ENCODE measurements at regions not wholly inside any gene's neighbourhood (a gene's known extent, or its start where the extent isn't known, plus 50 kb on each side); places are given as distances from the start of the nearest gene placed in this dataset.

DNA sequence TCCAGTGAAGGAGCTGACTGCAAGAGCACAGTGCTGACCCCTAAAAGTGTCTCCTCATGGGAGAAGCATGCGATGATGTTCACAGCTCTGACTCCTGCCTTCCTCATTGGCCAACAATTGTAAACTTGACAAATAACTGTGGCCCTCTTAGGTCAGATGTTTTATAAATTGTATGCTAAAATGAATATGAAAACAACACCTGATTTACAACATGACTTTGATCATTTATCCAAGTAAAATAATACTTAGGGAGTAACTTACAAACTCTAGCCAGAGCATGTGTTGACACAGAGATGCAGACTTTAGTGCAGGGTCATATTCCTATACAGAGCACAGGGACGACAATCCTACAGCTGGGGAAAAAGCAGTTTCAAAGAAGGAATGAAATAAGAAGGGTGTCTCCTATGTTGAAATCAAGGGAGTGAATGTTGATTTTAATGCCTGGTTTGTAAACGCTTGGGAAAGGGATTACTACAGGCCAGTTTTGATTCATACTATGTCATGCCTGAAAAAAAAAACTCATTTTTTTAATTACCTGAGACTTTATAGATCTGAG is 391.4 kb upstream of the AKR1E2 start:
- Mint-ChIP-seq H3K27me3 (ENCODE audit: insufficient read depth) (no peaks in the 10 kb centered on the region), H3K4me1 (ENCODE audit: low read depth) (peaks cover 19% of the 10 kb centered on the region), H3K27ac (no peak overlapping the region), H3K9me3 (no peaks in the 10 kb centered on the region), H3K36me3 (ENCODE audit: low read depth) (no peaks in the 10 kb centered on the region), H3K4me3 (no peak overlapping the region)
- DNase-seq: no peak
- TF ChIP-seq, protein P1, sequence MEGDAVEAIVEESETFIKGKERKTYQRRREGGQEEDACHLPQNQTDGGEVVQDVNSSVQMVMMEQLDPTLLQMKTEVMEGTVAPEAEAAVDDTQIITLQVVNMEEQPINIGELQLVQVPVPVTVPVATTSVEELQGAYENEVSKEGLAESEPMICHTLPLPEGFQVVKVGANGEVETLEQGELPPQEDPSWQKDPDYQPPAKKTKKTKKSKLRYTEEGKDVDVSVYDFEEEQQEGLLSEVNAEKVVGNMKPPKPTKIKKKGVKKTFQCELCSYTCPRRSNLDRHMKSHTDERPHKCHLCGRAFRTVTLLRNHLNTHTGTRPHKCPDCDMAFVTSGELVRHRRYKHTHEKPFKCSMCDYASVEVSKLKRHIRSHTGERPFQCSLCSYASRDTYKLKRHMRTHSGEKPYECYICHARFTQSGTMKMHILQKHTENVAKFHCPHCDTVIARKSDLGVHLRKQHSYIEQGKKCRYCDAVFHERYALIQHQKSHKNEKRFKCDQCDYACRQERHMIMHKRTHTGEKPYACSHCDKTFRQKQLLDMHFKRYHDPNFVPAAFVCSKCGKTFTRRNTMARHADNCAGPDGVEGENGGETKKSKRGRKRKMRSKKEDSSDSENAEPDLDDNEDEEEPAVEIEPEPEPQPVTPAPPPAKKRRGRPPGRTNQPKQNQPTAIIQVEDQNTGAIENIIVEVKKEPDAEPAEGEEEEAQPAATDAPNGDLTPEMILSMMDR (IDR thresholded peaks at IDR 0.05): no peak

GRCh38 chr10:4434105-4434504 is 391.9 kb upstream of the AKR1E2 start:
- no peak overlapping the region for H3K4me3 Mint-ChIP-seq
- no peaks in the 10 kb centered on the region for H3K36me3 Mint-ChIP-seq (ENCODE audit: low read depth)
- no peak overlapping the region for H3K27ac Mint-ChIP-seq
- DNase-seq: no peak
- peaks cover 16% of the 10 kb centered on the region for H3K4me1 Mint-ChIP-seq (ENCODE audit: low read depth)
- no peaks in the 10 kb centered on the region for H3K9me3 Mint-ChIP-seq
- TF ChIP-seq, protein P1 (IDR thresholded peaks at IDR 0.05): no peak
- no peaks in the 10 kb centered on the region for H3K27me3 Mint-ChIP-seq (ENCODE audit: insufficient read depth)

DNA sequence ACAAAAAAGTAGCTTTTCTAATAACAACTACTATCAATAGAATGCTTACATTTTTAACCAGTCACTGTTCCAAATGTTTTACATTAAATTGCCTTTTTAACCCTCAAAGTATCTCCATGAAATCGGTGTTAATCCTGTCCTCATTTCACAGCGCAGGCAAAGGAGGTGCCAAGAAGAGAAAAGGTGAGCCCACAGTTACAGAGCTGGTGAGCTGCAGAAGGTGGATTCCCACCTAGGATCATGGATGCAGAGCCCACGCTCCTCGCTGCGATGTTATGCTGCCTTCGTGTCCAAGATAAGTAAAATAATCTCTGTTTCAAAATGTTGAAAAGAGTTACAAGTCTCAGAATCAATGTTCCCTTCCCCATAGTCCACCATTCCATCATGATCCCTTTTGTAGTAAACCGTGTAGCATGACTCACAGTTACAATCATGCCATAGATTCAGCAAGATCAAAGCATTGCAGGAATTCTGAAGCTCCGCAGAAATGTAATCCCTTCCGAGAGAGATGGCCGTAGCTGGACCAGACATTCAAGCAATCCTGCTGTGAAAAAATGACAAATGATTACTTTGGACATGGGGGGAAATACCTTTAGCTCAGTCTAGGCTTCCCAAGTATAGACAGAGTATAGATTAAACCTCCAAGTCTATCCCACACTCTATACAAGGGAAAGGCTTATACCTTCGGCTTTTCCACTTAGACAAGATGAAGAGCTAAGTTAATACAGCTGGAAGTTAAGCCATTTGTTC is 394.7 kb upstream of the AKR1E2 start:
- TF ChIP-seq, protein P1 (IDR thresholded peaks at IDR 0.05): no peak
- Mint-ChIP-seq H3K4me1 (ENCODE audit: low read depth) (peaks cover 9% of the 10 kb centered on the region; the same call in 1 of the 2 replicates), H3K36me3 (ENCODE audit: low read depth) (peaks cover 8% of the 10 kb centered on the region), H3K27me3 (ENCODE audit: insufficient read depth) (no peaks in the 10 kb centered on the region), H3K27ac (peak overlapping the region; percentile 15; the same call in 1 of the 2 replicates), H3K4me3 (no peak overlapping the region), H3K9me3 (no peaks in the 10 kb centered on the region)
- peak; percentile 66 for DNase-seq

GRCh38 chr10:4429571-4429970 is 396.4 kb upstream of the AKR1E2 start:
- Mint-ChIP-seq H3K27me3 (ENCODE audit: insufficient read depth) (no peaks in the 10 kb centered on the region), H3K9me3 (no peaks in the 10 kb centered on the region), H3K4me3 (no peak overlapping the region), H3K4me1 (ENCODE audit: low read depth) (peaks cover 9% of the 10 kb centered on the region; the same call in 1 of the 2 replicates), H3K36me3 (ENCODE audit: low read depth) (peaks cover 8% of the 10 kb centered on the region), H3K27ac (no peak overlapping the region)
- DNase-seq: no peak
- TF ChIP-seq, protein P1 (IDR thresholded peaks at IDR 0.05): no peak

- Mint-ChIP-seq H3K36me3 (ENCODE audit: low read depth) (peaks cover 8% of the 10 kb centered on the region), H3K4me1 (ENCODE audit: low read depth) (peaks cover 9% of the 10 kb centered on the region; the same call in 1 of the 2 replicates), H3K27ac (no peak overlapping the region), H3K9me3 (no peaks in the 10 kb centered on the region), H3K27me3 (ENCODE audit: insufficient read depth) (no peaks in the 10 kb centered on the region), H3K4me3 (no peak overlapping the region)
- TF ChIP-seq, protein P1 (IDR thresholded peaks at IDR 0.05): no peak
- no peak for DNase-seq
These were observed 398.5 kb upstream of the AKR1E2 start for GRCh38 chr10:4427532-4427931.

All from HFFc6 (cell line).